Right lobe of liver (tissue), 4 donors: ENCODE measurements at regions not wholly inside any gene's neighbourhood (a gene's known extent, or its start where the extent isn't known, plus 50 kb on each side); places are given as distances from the start of the nearest gene placed in this dataset.
"Not testable (repeated sequence)": the region's sequence is repeated elsewhere in the genome, so short reads cannot be mapped to it uniquely, and the experiment has no call there.

Experiments
- POLR2A ChIP-seq: fragments of 450-650 bp; IDR thresholded peaks from one replicate; pipeline ENCODE4 v1.6.1; 2017; ENCODE audit warnings: antibody characterized with exemption, mild to moderate bottlenecking
- TF ChIP-seq, protein P1 (sequence below), 4 donors: fragments of 200-600 bp in 3 of 4; fragments of 450-650 bp in 1 of 4; IDR thresholded peaks; one replicate each; pipeline versions ENCODE4 v1.5.1 to v1.8.0; 2016 to 2022; ENCODE audit warnings: antibody characterized with exemption in 4 of 4, mild to moderate bottlenecking in 2 of 4
- donor health status: DM: no; HTN: no; CAD: no.
- donor health status: DM: no; HTN: no; CAD: no.
- donor health status: DM: no; HTN: yes; CAD: no.

GRCh38 chr10:65111059-65111458, 1589.9 kb downstream of the REEP3 start:
- not testable (repeated sequence) for TF ChIP-seq POLR2A
- TF ChIP-seq, protein P1, sequence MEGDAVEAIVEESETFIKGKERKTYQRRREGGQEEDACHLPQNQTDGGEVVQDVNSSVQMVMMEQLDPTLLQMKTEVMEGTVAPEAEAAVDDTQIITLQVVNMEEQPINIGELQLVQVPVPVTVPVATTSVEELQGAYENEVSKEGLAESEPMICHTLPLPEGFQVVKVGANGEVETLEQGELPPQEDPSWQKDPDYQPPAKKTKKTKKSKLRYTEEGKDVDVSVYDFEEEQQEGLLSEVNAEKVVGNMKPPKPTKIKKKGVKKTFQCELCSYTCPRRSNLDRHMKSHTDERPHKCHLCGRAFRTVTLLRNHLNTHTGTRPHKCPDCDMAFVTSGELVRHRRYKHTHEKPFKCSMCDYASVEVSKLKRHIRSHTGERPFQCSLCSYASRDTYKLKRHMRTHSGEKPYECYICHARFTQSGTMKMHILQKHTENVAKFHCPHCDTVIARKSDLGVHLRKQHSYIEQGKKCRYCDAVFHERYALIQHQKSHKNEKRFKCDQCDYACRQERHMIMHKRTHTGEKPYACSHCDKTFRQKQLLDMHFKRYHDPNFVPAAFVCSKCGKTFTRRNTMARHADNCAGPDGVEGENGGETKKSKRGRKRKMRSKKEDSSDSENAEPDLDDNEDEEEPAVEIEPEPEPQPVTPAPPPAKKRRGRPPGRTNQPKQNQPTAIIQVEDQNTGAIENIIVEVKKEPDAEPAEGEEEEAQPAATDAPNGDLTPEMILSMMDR (IDR thresholded peaks at IDR 0.05): not testable (repeated sequence)
